ENCODE measurements at regions not wholly inside any gene's neighbourhood (a gene's known extent, or its start where the extent isn't known, plus 50 kb on each side); places are given as distances from the start of the nearest gene placed in this dataset.

- TF ChIP-seq POLR2A (IDR thresholded peaks at IDR 0.05; ENCODE audit: low read length) (no peak), GATA1 (IDR thresholded peaks at IDR 0.05; ENCODE audit: low read depth, low read length) (no peak)
These were observed 597.5 kb upstream of the JAG1 start for GRCh38 chr20:11271319-11271718.
